ENCODE measurements at regions not wholly inside any gene's neighbourhood (a gene's known extent, or its start where the extent isn't known, plus 50 kb on each side); places are given as distances from the start of the nearest gene placed in this dataset.

GRCh38 chr2:15791294-15791693, 149.1 kb upstream of the MYCN start:
- no peak for DNase-seq (ENCODE audit: low read depth in 1 of 2, low spot score in 1 of 2)
- no peak overlapping the region for H3K27ac ChIP-seq (replicated peaks)
- TF ChIP-seq GABPA (IDR thresholded peaks at IDR 0.05; ENCODE audit: low read depth) (no peak), CTCF (IDR thresholded peaks at IDR 0.05; ENCODE audit: insufficient read depth, low read length) (no peak), SPI1 (IDR thresholded peaks at IDR 0.05; ENCODE audit: borderline replicate concordance, low read depth) (no peak), REST (IDR thresholded peaks at IDR 0.05; ENCODE audit: insufficient replicate concordance, low read depth) (no peak), POLR2AphosphoS5 (IDR thresholded peaks at IDR 0.05; ENCODE audit: low read depth) (no peak)
- no peaks in the 10 kb centered on the region for H3K27me3 ChIP-seq (ENCODE audit: insufficient read depth, poor library complexity, severe bottlenecking)
- H3K4me3 ChIP-seq (replicated peaks; ENCODE audit: insufficient read depth, low read length): no peak overlapping the region

- no peak overlapping the region for H3K27ac ChIP-seq (replicated peaks)
- no peak overlapping the region for H3K4me3 ChIP-seq (replicated peaks; ENCODE audit: insufficient read depth, low read length)
- H3K27me3 ChIP-seq (ENCODE audit: insufficient read depth, poor library complexity, severe bottlenecking): no peaks in the 10 kb centered on the region
- no peak for TF ChIP-seq SPI1 (IDR thresholded peaks at IDR 0.05; ENCODE audit: borderline replicate concordance, low read depth)
- TF ChIP-seq REST (IDR thresholded peaks at IDR 0.05; ENCODE audit: insufficient replicate concordance, low read depth): no peak
- TF ChIP-seq POLR2AphosphoS5 (IDR thresholded peaks at IDR 0.05; ENCODE audit: low read depth): no peak
- no peak for TF ChIP-seq CTCF (IDR thresholded peaks at IDR 0.05; ENCODE audit: insufficient read depth, low read length)
- TF ChIP-seq GABPA (IDR thresholded peaks at IDR 0.05; ENCODE audit: low read depth): no peak
- DNase-seq (ENCODE audit: low read depth in 1 of 2, low spot score in 1 of 2): no peak
Observed at GRCh38 chr2:15792331-15792730, 148.0 kb upstream of the MYCN start.

- H3K4me3 ChIP-seq (replicated peaks; ENCODE audit: insufficient read depth, low read length): no peak overlapping the region
- no peak for DNase-seq (ENCODE audit: low read depth in 1 of 2, low spot score in 1 of 2)
- TF ChIP-seq POLR2AphosphoS5 (IDR thresholded peaks at IDR 0.05; ENCODE audit: low read depth) (no peak), CTCF (IDR thresholded peaks at IDR 0.05; ENCODE audit: insufficient read depth, low read length) (no peak), GABPA (IDR thresholded peaks at IDR 0.05; ENCODE audit: low read depth) (no peak), REST (IDR thresholded peaks at IDR 0.05; ENCODE audit: insufficient replicate concordance, low read depth) (no peak)
- no peak overlapping the region for H3K27ac ChIP-seq (replicated peaks)
- no peaks in the 10 kb centered on the region for H3K27me3 ChIP-seq (ENCODE audit: insufficient read depth, poor library complexity, severe bottlenecking)
Observed at GRCh38 chr2:15793078-15793913, 147.1 kb upstream of the MYCN start.

Measured in HL-60 (cell line).